ENCODE measurements at regions not wholly inside any gene's neighbourhood (a gene's known extent, or its start where the extent isn't known, plus 50 kb on each side); places are given as distances from the start of the nearest gene placed in this dataset.

DNA sequence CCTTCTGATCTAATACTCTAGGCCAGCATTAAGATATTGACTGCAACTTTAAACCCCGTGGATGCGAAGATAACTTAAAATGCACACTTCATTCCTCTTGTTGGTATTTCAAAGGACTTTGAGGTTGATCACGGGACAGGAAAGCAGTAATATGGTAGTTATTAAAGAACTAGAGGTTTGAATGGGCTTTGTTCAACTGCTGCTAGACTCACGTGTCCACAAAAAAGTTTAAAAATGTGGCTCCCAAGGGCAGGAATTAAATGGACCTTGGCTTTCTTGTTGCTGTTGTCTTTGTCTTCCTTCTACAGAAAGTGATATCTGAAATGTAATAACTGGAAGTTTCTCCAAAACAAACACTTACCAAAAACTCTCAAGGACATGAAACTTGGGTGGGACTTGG, 186.3 kb downstream of the XPNPEP1 start:
- no peaks in the 10 kb centered on the region for H3K36me3 Mint-ChIP-seq (ENCODE audit: low read depth)

DNA sequence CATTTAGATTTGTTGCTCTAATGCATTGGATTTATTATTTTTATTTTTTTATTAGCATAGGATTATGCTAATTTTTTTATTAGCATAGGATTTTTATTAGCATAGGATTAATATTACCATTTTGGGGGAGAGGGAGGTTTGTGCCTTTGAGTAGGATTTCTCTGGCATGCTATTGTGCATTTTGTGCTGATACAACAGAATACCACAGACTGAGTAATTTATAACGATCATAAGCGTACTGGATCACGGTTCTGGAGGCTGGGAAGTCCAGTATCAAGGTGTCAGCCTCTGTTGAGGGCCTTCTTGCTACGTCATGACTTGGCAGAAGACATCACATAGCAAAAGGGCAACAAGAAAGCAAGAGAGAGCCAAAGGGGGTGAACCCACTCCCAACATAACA, 187.5 kb downstream of the XPNPEP1 start:
- Mint-ChIP-seq H3K4me1 (no peaks in the 10 kb centered on the region), H3K27ac (no peak overlapping the region), H3K36me3 (ENCODE audit: low read depth) (no peaks in the 10 kb centered on the region), H3K27me3 (ENCODE audit: insufficient read depth, low read depth, poor library complexity) (no peaks in the 10 kb centered on the region), H3K4me3 (no peak overlapping the region), H3K9me3 (peaks cover 3% of the 10 kb centered on the region; the same call in 1 of the 3 replicates)
- Histone ChIP-seq H2AFZ (no peak overlapping the region), H3K9me2 (ENCODE audit: insufficient read depth) (0 out of 2 replicates have a peak, but pooled peaks cover 2% of the 10 kb centered on the region), H3K4me1 (ENCODE audit: insufficient read depth) (no peaks in the 10 kb centered on the region), H4K20me1 (replicated peaks; ENCODE audit: insufficient read depth) (no peaks in the 10 kb centered on the region), H3K79me2 (replicated peaks; ENCODE audit: insufficient read depth) (no peaks in the 10 kb centered on the region), H3K27ac (ENCODE audit: low read depth) (no peak overlapping the region), H3K27me3 (ENCODE audit: insufficient read depth) (no peaks in the 10 kb centered on the region), H3K36me3 (ENCODE audit: insufficient read depth) (no peaks in the 10 kb centered on the region), H3K4me2 (no peak overlapping the region), H3F3A (replicated peaks; ENCODE audit: low read depth) (no peaks in the 10 kb centered on the region), H3K4me3 (no peak overlapping the region)
- no peak for DNase-seq (ENCODE audit: low spot score)
- no peak for ATAC-seq
- TF ChIP-seq, protein P1, sequence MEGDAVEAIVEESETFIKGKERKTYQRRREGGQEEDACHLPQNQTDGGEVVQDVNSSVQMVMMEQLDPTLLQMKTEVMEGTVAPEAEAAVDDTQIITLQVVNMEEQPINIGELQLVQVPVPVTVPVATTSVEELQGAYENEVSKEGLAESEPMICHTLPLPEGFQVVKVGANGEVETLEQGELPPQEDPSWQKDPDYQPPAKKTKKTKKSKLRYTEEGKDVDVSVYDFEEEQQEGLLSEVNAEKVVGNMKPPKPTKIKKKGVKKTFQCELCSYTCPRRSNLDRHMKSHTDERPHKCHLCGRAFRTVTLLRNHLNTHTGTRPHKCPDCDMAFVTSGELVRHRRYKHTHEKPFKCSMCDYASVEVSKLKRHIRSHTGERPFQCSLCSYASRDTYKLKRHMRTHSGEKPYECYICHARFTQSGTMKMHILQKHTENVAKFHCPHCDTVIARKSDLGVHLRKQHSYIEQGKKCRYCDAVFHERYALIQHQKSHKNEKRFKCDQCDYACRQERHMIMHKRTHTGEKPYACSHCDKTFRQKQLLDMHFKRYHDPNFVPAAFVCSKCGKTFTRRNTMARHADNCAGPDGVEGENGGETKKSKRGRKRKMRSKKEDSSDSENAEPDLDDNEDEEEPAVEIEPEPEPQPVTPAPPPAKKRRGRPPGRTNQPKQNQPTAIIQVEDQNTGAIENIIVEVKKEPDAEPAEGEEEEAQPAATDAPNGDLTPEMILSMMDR (conservative IDR thresholded peaks at IDR 0.05; ENCODE audit: low read depth in 2 of 2) = no peak
- no peak for TF ChIP-seq ZNF114 (CRISPR knock-in tag; IDR thresholded peaks at IDR 0.05)
- TF ChIP-seq EZH2phosphoT487 (IDR thresholded peaks at IDR 0.05; ENCODE audit: unreplicated experiment) = no peak
- no peak for TF ChIP-seq POLR2AphosphoS5 (IDR thresholded peaks at IDR 0.05; ENCODE audit: low read depth)
- TF ChIP-seq, protein P2, sequence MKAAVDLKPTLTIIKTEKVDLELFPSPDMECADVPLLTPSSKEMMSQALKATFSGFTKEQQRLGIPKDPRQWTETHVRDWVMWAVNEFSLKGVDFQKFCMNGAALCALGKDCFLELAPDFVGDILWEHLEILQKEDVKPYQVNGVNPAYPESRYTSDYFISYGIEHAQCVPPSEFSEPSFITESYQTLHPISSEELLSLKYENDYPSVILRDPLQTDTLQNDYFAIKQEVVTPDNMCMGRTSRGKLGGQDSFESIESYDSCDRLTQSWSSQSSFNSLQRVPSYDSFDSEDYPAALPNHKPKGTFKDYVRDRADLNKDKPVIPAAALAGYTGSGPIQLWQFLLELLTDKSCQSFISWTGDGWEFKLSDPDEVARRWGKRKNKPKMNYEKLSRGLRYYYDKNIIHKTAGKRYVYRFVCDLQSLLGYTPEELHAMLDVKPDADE (IDR thresholded peaks at IDR 0.05) = no peak
- TF ChIP-seq JUNB (IDR thresholded peaks at IDR 0.05; ENCODE audit: unreplicated experiment) = no peak
- TF ChIP-seq, protein P3, sequence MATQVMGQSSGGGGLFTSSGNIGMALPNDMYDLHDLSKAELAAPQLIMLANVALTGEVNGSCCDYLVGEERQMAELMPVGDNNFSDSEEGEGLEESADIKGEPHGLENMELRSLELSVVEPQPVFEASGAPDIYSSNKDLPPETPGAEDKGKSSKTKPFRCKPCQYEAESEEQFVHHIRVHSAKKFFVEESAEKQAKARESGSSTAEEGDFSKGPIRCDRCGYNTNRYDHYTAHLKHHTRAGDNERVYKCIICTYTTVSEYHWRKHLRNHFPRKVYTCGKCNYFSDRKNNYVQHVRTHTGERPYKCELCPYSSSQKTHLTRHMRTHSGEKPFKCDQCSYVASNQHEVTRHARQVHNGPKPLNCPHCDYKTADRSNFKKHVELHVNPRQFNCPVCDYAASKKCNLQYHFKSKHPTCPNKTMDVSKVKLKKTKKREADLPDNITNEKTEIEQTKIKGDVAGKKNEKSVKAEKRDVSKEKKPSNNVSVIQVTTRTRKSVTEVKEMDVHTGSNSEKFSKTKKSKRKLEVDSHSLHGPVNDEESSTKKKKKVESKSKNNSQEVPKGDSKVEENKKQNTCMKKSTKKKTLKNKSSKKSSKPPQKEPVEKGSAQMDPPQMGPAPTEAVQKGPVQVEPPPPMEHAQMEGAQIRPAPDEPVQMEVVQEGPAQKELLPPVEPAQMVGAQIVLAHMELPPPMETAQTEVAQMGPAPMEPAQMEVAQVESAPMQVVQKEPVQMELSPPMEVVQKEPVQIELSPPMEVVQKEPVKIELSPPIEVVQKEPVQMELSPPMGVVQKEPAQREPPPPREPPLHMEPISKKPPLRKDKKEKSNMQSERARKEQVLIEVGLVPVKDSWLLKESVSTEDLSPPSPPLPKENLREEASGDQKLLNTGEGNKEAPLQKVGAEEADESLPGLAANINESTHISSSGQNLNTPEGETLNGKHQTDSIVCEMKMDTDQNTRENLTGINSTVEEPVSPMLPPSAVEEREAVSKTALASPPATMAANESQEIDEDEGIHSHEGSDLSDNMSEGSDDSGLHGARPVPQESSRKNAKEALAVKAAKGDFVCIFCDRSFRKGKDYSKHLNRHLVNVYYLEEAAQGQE (IDR thresholded peaks at IDR 0.05; ENCODE audit: unreplicated experiment) = no peak
- no peak for TF ChIP-seq ZNF331 (CRISPR knock-in tag; IDR thresholded peaks at IDR 0.05; ENCODE audit: low read depth)
- TF ChIP-seq NANOG (IDR thresholded peaks at IDR 0.05; ENCODE audit: borderline replicate concordance) = no peak

More for the DNA sequence above, 186.3 kb downstream of the XPNPEP1 start:
- H3K4me1 Mint-ChIP-seq = no peaks in the 10 kb centered on the region
- H3K9me2 ChIP-seq (ENCODE audit: insufficient read depth) = 0 out of 2 replicates have a peak, but pooled peaks cover 2% of the 10 kb centered on the region
- no peaks in the 10 kb centered on the region for H3K27me3 ChIP-seq (ENCODE audit: insufficient read depth)
- H3K4me1 ChIP-seq (ENCODE audit: insufficient read depth) = no peaks in the 10 kb centered on the region
- no peaks in the 10 kb centered on the region for H3K79me2 ChIP-seq (replicated peaks; ENCODE audit: insufficient read depth)
- H4K20me1 ChIP-seq (replicated peaks; ENCODE audit: insufficient read depth) = no peaks in the 10 kb centered on the region
- no peak overlapping the region for H3K27ac Mint-ChIP-seq
- no peak overlapping the region for H3K27ac ChIP-seq (ENCODE audit: low read depth)
- ATAC-seq (no peak), DNase-seq (ENCODE audit: low spot score) (no peak)
- H3F3A ChIP-seq (replicated peaks; ENCODE audit: low read depth) = no peaks in the 10 kb centered on the region
- H3K4me2 ChIP-seq = no peak overlapping the region
- H3K4me3 Mint-ChIP-seq = no peak overlapping the region
- H3K27me3 Mint-ChIP-seq (ENCODE audit: insufficient read depth, low read depth, poor library complexity) = no peaks in the 10 kb centered on the region
- TF ChIP-seq NANOG (IDR thresholded peaks at IDR 0.05; ENCODE audit: borderline replicate concordance) (no peak), JUNB (IDR thresholded peaks at IDR 0.05; ENCODE audit: unreplicated experiment) (no peak), ZNF114 (CRISPR knock-in tag; IDR thresholded peaks at IDR 0.05) (no peak), EZH2phosphoT487 (IDR thresholded peaks at IDR 0.05; ENCODE audit: unreplicated experiment) (no peak), CREB1 (CRISPR knock-in tag; IDR thresholded peaks at IDR 0.05; ENCODE audit: low read depth) (no peak), EZH2 (IDR thresholded peaks at IDR 0.05; ENCODE audit: low read depth, unreplicated experiment) (no peak)
- TF ChIP-seq, protein P3 (IDR thresholded peaks at IDR 0.05; ENCODE audit: unreplicated experiment) = no peak
- TF ChIP-seq, protein P2 (IDR thresholded peaks at IDR 0.05) = no peak
- no peak overlapping the region for H2AFZ ChIP-seq
- no peaks in the 10 kb centered on the region for H3K9me3 Mint-ChIP-seq
- H3K4me3 ChIP-seq = no peak overlapping the region
- no peaks in the 10 kb centered on the region for H3K36me3 ChIP-seq (ENCODE audit: insufficient read depth)

Data from GM23338 (cell line).